ENCODE measurements at regions not wholly inside any gene's neighbourhood (a gene's known extent, or its start where the extent isn't known, plus 50 kb on each side); places are given as distances from the start of the nearest gene placed in this dataset.
A peak's percentile ranks its signal among the peaks of the same experiment; 100 is the strongest.

- DNase-seq (ENCODE audit: low spot score) = no peak
- no peak for TF ChIP-seq CTCF (IDR thresholded peaks at IDR 0.05)
- H3K4me3 ChIP-seq = no peak overlapping the region
These were observed 479.6 kb downstream of the ADAMTS20 start for GRCh38 chr12:43072431-43072830.

GRCh38 chr12:43069768-43070221 lies 480.2 kb upstream of the PRICKLE1 start:
- Histone ChIP-seq H3K9me3 (no peaks in the 10 kb centered on the region), H3K27ac (no peak overlapping the region), H3K36me3 (no peaks in the 10 kb centered on the region), H3K4me1 (no peaks in the 10 kb centered on the region), H3K27me3 (no peaks in the 10 kb centered on the region), H3K4me3 (no peak overlapping the region)
- DNase-seq (ENCODE audit: low spot score) = peak; percentile 72
- no peak for TF ChIP-seq CTCF (IDR thresholded peaks at IDR 0.05)

More at GRCh38 chr12:43072431-43072830, 479.6 kb downstream of the ADAMTS20 start:
- no peaks in the 10 kb centered on the region for H3K27me3 ChIP-seq
- no peaks in the 10 kb centered on the region for H3K9me3 ChIP-seq
- H3K27ac ChIP-seq = no peak overlapping the region
- H3K4me1 ChIP-seq = no peaks in the 10 kb centered on the region
- no peaks in the 10 kb centered on the region for H3K36me3 ChIP-seq

- TF ChIP-seq CTCF (IDR thresholded peaks at IDR 0.05) = no peak
- no peak overlapping the region for H3K27ac ChIP-seq
- DNase-seq (ENCODE audit: low spot score) = no peak
- no peaks in the 10 kb centered on the region for H3K36me3 ChIP-seq
- no peak overlapping the region for H3K4me3 ChIP-seq
- H3K4me1 ChIP-seq = no peaks in the 10 kb centered on the region
- no peaks in the 10 kb centered on the region for H3K9me3 ChIP-seq
- no peaks in the 10 kb centered on the region for H3K27me3 ChIP-seq
These were observed 476.9 kb upstream of the PRICKLE1 start for GRCh38 chr12:43066471-43066870.

- Histone ChIP-seq H3K9me3 (no peaks in the 10 kb centered on the region), H3K27me3 (no peaks in the 10 kb centered on the region), H3K4me1 (no peaks in the 10 kb centered on the region), H3K36me3 (no peaks in the 10 kb centered on the region), H3K27ac (no peak overlapping the region), H3K4me3 (no peak overlapping the region)
- DNase-seq (ENCODE audit: low spot score) = no peak
- no peak for TF ChIP-seq CTCF (IDR thresholded peaks at IDR 0.05)
These were observed 474.1 kb upstream of the PRICKLE1 start for GRCh38 chr12:43063650-43064049.

GRCh38 chr12:43062201-43062895 lies 472.8 kb upstream of the PRICKLE1 start:
- no peak for DNase-seq (ENCODE audit: low spot score)
- H3K36me3 ChIP-seq = no peaks in the 10 kb centered on the region
- H3K27ac ChIP-seq = no peak overlapping the region
- no peak overlapping the region for H3K4me3 ChIP-seq
- H3K9me3 ChIP-seq = no peaks in the 10 kb centered on the region
- H3K27me3 ChIP-seq = no peaks in the 10 kb centered on the region
- TF ChIP-seq CTCF (IDR thresholded peaks at IDR 0.05) = no peak
- no peaks in the 10 kb centered on the region for H3K4me1 ChIP-seq

GRCh38 chr12:43060742-43061141 lies 471.2 kb upstream of the PRICKLE1 start:
- H3K9me3 ChIP-seq = no peaks in the 10 kb centered on the region
- no peak overlapping the region for H3K27ac ChIP-seq
- no peaks in the 10 kb centered on the region for H3K27me3 ChIP-seq
- no peak for DNase-seq (ENCODE audit: low spot score)
- TF ChIP-seq CTCF (IDR thresholded peaks at IDR 0.05) = no peak
- no peak overlapping the region for H3K4me3 ChIP-seq
- no peaks in the 10 kb centered on the region for H3K36me3 ChIP-seq
- H3K4me1 ChIP-seq = no peaks in the 10 kb centered on the region
